Kidney epithelial cell (primary cell): ENCODE measurements at regions not wholly inside any gene's neighbourhood (a gene's known extent, or its start where the extent isn't known, plus 50 kb on each side); places are given as distances from the start of the nearest gene placed in this dataset.

Experiments used
- DNase-seq: peaks from one replicate; pipeline ENCODE4 v3.0.0-alpha.2; 2010; ENCODE audit warnings: low read depth
- H3K27me3 ChIP-seq: 2 replicates; pipeline ENCODE4 v1.6.0; 2011; ENCODE audit warnings: low read length; ENCODE audit not compliant: control insufficient read depth, insufficient read depth
- H3K36me3 ChIP-seq: 2 replicates; pipeline ENCODE4 v1.5.1; 2011; ENCODE audit warnings: low read length; ENCODE audit not compliant: control insufficient read depth, insufficient read depth
- H3K4me3 ChIP-seq: 2 replicates; pipeline ENCODE4 v1.5.1; 2011; ENCODE audit warnings: low read depth, mild to moderate bottlenecking, control low read depth, low read length
- TF ChIP-seq, protein P1 (sequence below): IDR thresholded peaks from 2 replicates; pipeline ENCODE4 v1.5.1; 2011; ENCODE audit warnings: mild to moderate bottlenecking, moderate library complexity, low read length, control low read depth, inconsistent platforms; ENCODE audit not compliant: insufficient read depth, poor library complexity, severe bottlenecking

GRCh38 chr14:89616425-89616824, 199.4 kb upstream of the FOXN3 start:
- no peak overlapping the region for H3K4me3 ChIP-seq
- no peaks in the 10 kb centered on the region for H3K36me3 ChIP-seq
- TF ChIP-seq, protein P1, sequence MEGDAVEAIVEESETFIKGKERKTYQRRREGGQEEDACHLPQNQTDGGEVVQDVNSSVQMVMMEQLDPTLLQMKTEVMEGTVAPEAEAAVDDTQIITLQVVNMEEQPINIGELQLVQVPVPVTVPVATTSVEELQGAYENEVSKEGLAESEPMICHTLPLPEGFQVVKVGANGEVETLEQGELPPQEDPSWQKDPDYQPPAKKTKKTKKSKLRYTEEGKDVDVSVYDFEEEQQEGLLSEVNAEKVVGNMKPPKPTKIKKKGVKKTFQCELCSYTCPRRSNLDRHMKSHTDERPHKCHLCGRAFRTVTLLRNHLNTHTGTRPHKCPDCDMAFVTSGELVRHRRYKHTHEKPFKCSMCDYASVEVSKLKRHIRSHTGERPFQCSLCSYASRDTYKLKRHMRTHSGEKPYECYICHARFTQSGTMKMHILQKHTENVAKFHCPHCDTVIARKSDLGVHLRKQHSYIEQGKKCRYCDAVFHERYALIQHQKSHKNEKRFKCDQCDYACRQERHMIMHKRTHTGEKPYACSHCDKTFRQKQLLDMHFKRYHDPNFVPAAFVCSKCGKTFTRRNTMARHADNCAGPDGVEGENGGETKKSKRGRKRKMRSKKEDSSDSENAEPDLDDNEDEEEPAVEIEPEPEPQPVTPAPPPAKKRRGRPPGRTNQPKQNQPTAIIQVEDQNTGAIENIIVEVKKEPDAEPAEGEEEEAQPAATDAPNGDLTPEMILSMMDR: no peak
- DNase-seq: no peak
- H3K27me3 ChIP-seq: no peaks in the 10 kb centered on the region

- Histone ChIP-seq H3K27me3 (no peaks in the 10 kb centered on the region), H3K36me3 (no peaks in the 10 kb centered on the region), H3K4me3 (no peak overlapping the region)
- TF ChIP-seq, protein P1: no peak
- DNase-seq: no peak
These were observed 198.4 kb upstream of the FOXN3 start for GRCh38 chr14:89615421-89615820.

DNA sequence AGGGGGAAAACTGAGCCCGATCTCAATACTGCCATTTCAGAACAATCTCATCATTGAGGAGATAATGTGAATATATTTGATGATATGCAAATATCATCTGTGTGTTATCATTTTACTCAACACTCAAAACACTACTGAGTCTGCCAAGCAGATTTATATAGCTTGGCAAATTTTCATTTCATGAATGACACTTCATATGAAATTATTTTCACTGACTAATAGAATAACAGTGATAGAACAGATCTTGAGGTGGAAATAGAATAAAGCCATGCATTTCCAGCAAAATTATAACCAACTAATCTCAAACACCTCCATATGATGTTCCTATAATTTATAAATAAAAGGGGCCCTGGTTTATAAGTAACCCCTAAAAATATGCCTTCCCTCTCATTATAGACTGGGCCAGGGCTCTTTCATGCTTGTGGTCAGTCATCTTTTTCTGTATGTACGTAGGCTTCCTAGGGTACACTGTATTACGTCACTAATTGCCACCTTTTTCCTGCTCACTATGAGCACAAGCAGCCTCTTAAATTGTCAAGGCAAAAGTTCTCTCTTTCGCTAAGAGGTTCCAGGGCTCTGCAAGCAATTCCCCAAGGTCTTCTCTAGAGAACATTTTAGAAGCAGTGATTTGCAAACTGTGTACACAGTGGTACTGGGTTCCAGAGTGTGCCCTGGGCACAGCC, 197.1 kb upstream of the FOXN3 start:
- TF ChIP-seq, protein P1: no peak
- Histone ChIP-seq H3K4me3 (no peak overlapping the region), H3K27me3 (no peaks in the 10 kb centered on the region), H3K36me3 (no peaks in the 10 kb centered on the region)
- DNase-seq: no peak

DNA sequence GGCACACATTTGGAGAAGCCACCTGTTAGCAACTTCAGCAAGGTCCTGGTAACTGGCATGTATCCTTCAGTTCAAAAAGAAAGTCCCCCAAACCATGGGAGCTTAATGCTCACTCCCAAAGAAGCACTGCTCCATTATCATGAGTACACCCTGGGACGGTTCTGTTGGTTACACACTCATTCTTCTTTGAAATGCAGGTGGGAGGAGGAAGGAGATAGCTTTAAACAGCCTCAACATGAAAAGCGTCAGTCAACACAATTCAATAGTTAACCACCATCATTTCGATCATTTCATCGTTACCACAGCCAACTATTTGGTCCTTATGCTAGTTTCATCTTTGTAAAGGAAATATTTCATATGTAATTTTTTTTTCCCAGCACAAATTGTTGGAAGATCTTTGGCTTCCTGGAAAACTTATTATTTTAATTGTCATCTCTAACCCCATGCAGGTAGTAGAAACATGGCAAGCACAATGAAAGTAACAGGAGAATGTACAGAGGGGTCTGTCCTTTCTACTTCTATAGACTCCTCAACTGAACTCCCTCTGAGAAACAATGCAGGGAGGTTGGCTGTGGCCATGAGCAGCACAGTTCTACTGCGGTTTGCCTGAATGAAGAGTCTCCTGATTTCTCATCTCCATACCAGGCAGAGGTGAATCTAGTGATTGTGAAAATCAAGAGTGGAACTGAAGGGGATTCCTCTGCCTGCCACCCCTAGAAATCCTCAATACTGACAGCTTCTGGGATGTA, 196.4 kb upstream of the FOXN3 start:
- DNase-seq: no peak
- TF ChIP-seq, protein P1: no peak
- H3K4me3 ChIP-seq: no peak overlapping the region
- no peaks in the 10 kb centered on the region for H3K36me3 ChIP-seq
- H3K27me3 ChIP-seq: no peaks in the 10 kb centered on the region

GRCh38 chr14:89609500-89610100, 192.6 kb upstream of the FOXN3 start:
- Histone ChIP-seq H3K27me3 (no peaks in the 10 kb centered on the region), H3K4me3 (no peak overlapping the region), H3K36me3 (no peaks in the 10 kb centered on the region)
- DNase-seq: no peak
- TF ChIP-seq, protein P1: no peak
